GM06990 (cell line): ENCODE measurements at regions not wholly inside any gene's neighbourhood (a gene's known extent, or its start where the extent isn't known, plus 50 kb on each side); places are given as distances from the start of the nearest gene placed in this dataset.

ENCODE experiments used
- DNase-seq: peaks from one replicate; pipeline ENCODE4 v3.0.0-alpha.2; 2011; ENCODE audit not compliant: insufficient read length; ENCODE audit errors: extremely low read depth
- H3K27me3 ChIP-seq: replicated peaks from 2 replicates; pipeline ENCODE4 v1.6.0; 2011; ENCODE audit warnings: low read length; ENCODE audit not compliant: control insufficient read depth, insufficient read depth
- H3K36me3 ChIP-seq: 2 replicates; pipeline ENCODE4 v1.5.1; 2011; ENCODE audit warnings: low read length; ENCODE audit not compliant: control insufficient read depth, insufficient read depth
- H3K4me3 ChIP-seq: replicated peaks from 2 replicates; pipeline ENCODE4 v1.5.1; 2011; ENCODE audit warnings: low read depth, mild to moderate bottlenecking, control low read depth, low read length
- TF ChIP-seq, protein P1 (sequence below): IDR thresholded peaks from 2 replicates; pipeline ENCODE4 v1.5.1; 2011; ENCODE audit warnings: low read length, control low read depth, mild to moderate bottlenecking, inconsistent platforms; ENCODE audit not compliant: insufficient read depth, poor library complexity, severe bottlenecking

DNA sequence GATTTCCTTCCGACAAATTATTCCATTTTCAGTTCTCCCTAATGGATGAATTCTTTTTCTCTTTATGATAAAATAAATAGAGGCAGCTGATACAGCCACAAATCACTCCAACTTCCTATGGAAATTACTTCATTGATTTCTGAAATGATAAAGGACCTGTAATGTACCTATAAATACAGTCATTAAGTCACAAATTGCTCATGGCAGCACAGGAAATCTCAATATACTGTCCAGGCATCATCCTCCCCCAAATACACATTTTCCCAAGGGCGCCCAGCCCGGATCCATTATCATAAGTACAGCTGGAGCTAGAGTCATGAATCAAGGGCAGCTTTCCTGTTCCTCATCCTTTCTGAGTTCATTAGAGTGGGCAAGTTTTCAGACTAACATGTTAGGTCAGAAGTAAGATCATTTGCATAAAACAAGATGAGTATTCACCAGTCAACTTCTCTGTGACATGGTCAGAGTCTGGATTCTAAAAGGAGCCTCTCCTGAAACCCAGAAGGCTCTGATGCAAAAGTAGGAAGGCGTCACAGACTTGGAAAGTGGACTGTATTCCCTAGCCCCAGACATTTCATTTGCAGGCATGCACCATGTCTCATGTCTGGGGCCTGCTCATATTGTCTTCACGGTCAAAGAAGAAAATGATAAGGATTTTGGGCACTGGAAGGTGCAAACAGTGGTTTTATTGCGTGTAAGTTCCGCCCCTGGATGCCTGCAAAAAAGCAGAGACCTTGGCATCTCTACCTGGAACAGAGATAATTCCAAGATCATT, 383.2 kb downstream of the PLK2 start:
- Histone ChIP-seq H3K36me3 (no peaks in the 10 kb centered on the region), H3K27me3 (no peaks in the 10 kb centered on the region), H3K4me3 (no peak overlapping the region)
- DNase-seq: no peak
- TF ChIP-seq, protein P1, sequence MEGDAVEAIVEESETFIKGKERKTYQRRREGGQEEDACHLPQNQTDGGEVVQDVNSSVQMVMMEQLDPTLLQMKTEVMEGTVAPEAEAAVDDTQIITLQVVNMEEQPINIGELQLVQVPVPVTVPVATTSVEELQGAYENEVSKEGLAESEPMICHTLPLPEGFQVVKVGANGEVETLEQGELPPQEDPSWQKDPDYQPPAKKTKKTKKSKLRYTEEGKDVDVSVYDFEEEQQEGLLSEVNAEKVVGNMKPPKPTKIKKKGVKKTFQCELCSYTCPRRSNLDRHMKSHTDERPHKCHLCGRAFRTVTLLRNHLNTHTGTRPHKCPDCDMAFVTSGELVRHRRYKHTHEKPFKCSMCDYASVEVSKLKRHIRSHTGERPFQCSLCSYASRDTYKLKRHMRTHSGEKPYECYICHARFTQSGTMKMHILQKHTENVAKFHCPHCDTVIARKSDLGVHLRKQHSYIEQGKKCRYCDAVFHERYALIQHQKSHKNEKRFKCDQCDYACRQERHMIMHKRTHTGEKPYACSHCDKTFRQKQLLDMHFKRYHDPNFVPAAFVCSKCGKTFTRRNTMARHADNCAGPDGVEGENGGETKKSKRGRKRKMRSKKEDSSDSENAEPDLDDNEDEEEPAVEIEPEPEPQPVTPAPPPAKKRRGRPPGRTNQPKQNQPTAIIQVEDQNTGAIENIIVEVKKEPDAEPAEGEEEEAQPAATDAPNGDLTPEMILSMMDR: no peak

DNA sequence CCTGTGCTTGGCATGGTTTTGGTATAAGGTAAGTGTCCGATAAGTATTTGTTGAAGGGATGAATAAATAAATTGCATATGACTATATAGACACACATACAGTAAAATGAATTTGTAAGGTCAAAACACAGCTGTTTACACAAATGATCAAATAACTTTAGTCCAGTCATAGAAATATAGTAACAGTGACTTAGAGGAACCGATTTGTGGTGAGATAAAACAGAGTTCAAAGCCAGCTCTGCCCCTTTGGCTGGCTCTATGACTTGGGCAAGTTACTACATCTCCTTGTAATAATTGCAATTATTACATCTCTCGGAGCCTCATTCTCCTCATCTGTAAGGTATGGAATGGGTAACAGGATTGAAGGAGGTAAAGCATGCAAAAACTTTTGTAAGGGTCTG, 384.0 kb downstream of the PLK2 start:
- Histone ChIP-seq H3K36me3 (no peaks in the 10 kb centered on the region), H3K4me3 (no peak overlapping the region), H3K27me3 (no peaks in the 10 kb centered on the region)
- no peak for DNase-seq
- TF ChIP-seq, protein P1: no peak

- Histone ChIP-seq H3K36me3 (no peaks in the 10 kb centered on the region), H3K4me3 (no peak overlapping the region), H3K27me3 (no peaks in the 10 kb centered on the region)
- TF ChIP-seq, protein P1: no peak
- DNase-seq: no peak
Observed at GRCh38 chr5:58074717-58075116, 385.2 kb downstream of the PLK2 start.

DNA sequence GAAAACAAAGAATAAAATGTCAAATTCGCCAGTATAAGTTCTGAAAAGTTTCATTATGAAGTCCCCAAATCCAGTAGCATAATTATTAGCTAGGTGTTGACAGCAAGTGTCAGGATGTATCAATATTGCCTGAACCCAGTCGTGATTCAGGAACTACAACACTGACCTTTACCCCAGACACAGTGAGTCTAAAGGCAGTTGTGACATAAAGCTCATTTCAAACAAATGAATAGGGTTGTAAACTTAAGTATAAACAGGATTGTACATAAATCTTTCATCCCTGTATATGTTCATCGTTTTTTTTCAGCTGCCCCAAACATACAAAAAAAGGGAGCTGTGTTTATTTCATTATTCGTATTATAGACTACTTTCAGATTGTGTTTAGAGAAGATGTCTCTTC, 385.7 kb downstream of the PLK2 start:
- DNase-seq: no peak
- TF ChIP-seq, protein P1: no peak
- no peaks in the 10 kb centered on the region for H3K36me3 ChIP-seq
- no peaks in the 10 kb centered on the region for H3K27me3 ChIP-seq
- H3K4me3 ChIP-seq: no peak overlapping the region

- TF ChIP-seq, protein P1: no peak
- Histone ChIP-seq H3K27me3 (no peaks in the 10 kb centered on the region), H3K4me3 (no peak overlapping the region), H3K36me3 (no peaks in the 10 kb centered on the region)
- no peak for DNase-seq
Observed at GRCh38 chr5:58073243-58073642, 386.6 kb downstream of the PLK2 start.

DNA sequence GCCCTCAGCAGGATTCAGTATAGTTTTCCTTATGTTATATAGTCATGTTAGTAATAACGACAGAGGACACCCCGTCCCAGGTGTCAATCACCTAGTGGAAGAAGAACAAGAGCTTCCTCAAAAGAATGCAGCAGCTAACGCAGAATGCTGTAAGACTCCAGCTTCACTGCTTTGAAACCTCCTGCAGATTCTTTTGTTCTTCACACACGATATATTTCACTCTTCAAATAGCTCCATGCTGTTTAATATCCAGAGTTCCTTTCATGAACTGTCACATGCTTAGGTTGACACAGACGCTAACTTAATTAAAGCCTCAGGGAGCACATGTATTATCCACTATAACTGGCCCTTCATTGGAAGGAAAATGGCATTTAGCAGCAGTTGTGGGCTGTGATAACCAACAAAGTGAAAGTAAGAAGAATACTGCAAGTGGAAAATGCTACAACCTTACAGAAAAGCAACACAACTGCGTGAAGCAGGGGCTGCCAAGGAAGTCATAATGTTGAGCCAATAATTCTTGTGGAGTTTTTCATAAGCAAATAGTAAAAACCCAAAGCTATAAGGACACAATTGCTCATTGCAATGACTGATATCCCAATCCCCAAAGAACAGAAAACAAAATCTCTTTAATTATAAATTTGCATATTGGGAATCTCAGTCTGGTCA, 387.5 kb downstream of the PLK2 start:
- no peaks in the 10 kb centered on the region for H3K36me3 ChIP-seq
- DNase-seq: no peak
- H3K27me3 ChIP-seq: no peaks in the 10 kb centered on the region
- TF ChIP-seq, protein P1: no peak
- H3K4me3 ChIP-seq: no peak overlapping the region
